Left colon (tissue), 2 donors: ENCODE measurements at regions not wholly inside any gene's neighbourhood (a gene's known extent, or its start where the extent isn't known, plus 50 kb on each side); places are given as distances from the start of the nearest gene placed in this dataset.

Experiments used
- ATAC-seq: fragments of 200-7000 bp; cut with Tn5 transposase; one replicate; pipeline ENCODE4 v1.9.1; 2020; ENCODE audit warnings: mild to moderate bottlenecking, moderate library complexity
- DNase-seq, 2 donors: peaks; one replicate each; pipeline ENCODE4 v3.0.0-alpha.2; 2020
- intact Hi-C, 2 donors: fragments of 100-400 bp; cut with DNase I in 1 of 2; cut with micrococcal nuclease in 1 of 2; formaldehyde crosslinking; loops; one replicate each; pipeline versions ENCODE4 v1.11.2 to v1.14.0; 2022; cut with DNase I, micrococcal nuclease
- donor health status: DM: no; HTN: no; CAD: no.
- donor health status: DM: yes; HTN: yes; CAD: no.

DNA sequence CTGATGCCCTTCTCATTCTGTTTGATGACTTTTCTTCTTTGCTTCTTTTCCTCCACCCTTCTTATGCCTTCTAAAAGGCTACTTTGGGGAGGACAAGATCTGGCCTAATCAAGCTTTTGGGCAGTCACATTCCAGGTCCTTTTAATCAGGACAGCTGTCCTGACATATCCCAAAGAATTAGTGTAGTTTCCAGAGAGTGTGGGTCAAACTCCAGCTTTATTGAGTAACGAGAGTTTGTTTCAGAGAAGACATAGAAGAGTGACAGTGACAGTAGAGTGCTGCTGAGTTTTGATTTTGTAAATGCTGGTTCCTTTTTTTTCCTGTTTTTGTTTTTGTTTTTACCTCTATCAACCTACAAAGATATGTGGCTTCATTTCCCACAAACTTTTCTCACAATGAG, 158.4 kb upstream of the SESN3 start:
- no peak for ATAC-seq
- DNase-seq, result no peak
- intact Hi-C loops, result no loop called here

- DNase-seq (no peak), ATAC-seq (no peak)
- intact Hi-C loops, result no loop called here
Measured at GRCh38 chr11:95388086-95388485, 157.1 kb upstream of the SESN3 start.

DNA sequence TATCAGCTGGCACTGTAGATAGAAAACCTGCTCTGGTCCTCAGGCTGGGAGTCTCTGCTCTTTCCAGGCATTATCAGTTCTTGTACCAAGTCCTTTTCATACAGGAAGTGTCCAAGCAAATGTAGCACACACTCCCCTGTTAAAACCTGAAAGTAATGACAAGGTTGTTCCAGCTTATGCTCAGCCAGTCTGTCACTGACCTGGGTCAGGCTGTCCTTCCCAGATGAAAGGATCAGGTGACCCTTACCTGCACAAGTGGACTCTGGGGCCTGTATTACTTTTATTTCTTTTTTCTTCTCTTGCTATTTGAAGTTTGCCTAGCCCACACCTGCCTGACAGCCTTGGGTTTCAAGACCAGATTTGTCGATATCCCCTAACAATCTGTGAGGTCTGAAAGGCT, 156.3 kb upstream of the SESN3 start:
- intact Hi-C loops, result no loop called here
- ATAC-seq (no peak), DNase-seq (no peak)

DNA sequence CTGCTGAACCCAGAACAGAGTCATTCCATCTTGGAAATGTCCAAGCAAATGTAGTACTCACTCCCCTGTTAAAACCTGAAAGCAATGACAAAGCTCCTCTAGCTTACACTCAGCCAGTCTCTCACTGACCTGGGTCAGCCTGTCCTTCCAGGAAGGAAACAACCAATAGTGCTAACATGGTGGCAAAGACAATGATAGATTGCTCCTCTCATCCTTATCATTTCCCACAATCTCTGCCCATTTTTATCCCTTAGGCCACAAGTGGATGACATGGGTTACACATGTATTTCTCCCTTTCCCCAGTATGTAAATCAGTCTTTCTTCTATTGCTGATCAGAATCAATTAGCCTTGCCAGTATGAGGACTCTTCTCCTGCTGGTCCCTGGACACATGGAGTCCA, 154.6 kb upstream of the SESN3 start:
- DNase-seq (no peak), ATAC-seq (no peak)
- intact Hi-C loops, result no loop called here

- no peak for ATAC-seq
- DNase-seq, result no peak
- intact Hi-C loops, result no loop called here
Measured at GRCh38 chr11:95379479-95379878, 148.5 kb upstream of the SESN3 start.

GRCh38 chr11:95378789-95379188, 147.8 kb upstream of the SESN3 start:
- DNase-seq, result no peak
- intact Hi-C loops, result no loop called here
- ATAC-seq, result no peak

DNA sequence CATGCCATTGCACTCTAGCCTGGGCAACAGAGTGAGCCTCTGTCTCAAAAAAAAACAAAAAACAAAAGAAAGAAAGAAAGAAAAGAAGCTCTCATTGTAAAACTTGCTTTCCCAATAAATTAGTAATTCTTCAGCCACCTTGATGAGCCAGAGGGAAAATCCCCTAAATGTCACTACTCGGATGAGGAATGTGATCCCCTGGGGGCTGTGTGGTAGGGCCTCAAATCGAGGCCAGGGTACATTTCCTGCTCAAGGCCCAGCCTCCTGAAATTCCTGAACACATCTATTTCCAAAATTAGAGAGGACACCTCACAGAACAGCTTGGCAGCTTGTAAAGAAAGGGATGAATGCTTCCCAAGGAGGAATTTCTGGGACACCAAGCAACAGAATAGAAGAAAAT, 147.1 kb upstream of the SESN3 start:
- DNase-seq, result no peak
- no peak for ATAC-seq
- intact Hi-C loops, result no loop called here

DNA sequence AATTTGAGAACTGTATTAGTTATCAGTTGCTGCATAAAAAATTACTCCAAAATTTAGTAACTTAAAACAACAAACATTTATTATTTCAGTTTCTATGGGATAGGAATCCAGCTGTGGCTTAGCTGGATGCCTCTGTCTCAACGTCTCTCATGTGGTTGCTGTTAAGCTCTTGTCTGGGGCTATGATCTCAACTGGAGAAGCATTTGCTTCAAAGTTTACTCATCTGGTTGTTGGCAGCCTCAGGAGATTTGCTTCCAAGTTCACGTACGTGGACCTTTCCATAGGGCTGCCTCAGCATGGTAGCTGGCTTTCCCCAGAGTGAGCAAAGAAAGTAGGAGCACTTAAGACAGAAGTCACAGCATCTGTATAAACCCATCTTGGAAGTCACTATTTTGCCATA, 144.9 kb upstream of the SESN3 start:
- ATAC-seq (no peak), DNase-seq (no peak)
- intact Hi-C loops, result no loop called here

DNA sequence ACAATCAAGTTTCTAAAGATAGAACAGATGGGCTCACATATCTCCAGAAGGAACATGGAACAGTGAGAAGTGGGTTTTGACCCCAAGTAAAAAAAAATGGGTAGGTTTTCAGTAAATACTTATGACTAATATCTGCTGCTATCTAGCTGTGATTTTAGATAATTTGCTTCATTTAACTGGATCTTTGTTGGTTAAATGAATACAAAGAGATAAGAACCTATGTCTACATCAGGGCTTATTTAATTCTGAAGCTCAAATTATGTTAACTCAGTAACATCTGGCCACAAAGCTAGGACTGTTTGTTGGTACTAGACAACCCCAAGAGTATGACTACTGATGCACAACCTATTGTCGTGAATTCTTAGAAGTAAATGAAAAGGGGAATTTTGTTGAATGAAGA, 144.4 kb upstream of the SESN3 start:
- no peak for DNase-seq
- no peak for ATAC-seq
- intact Hi-C loops, result no loop called here

DNA sequence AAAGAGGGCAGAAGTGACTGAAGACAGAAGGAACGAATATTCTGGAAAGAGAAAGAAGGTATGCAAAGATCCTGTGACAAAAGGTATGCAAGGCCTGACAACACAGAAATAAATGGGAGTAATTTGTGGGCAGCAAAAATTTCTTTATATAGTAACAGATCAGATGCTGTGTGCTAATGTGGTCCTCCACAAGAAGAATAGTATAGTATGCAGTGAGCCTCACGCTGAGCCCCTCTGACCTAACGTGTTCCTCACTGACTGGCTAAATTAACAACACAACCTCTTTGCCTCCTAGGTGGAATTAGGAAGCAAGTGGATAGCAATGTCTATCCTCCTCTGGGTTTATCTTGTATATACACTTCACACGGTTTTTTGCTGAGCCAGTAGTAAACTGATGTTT, 143.1 kb upstream of the SESN3 start:
- intact Hi-C loops, result no loop called here
- DNase-seq (no peak), ATAC-seq (no peak)

- DNase-seq, result no peak
- ATAC-seq, result no peak
- intact Hi-C loops, result no loop called here
Measured at GRCh38 chr11:95373241-95373640, 142.2 kb upstream of the SESN3 start.

- ATAC-seq, result no peak
- intact Hi-C loops, result no loop called here
- DNase-seq, result no peak
Measured at GRCh38 chr11:95372097-95372656, 141.2 kb upstream of the SESN3 start.

- ATAC-seq (no peak), DNase-seq (no peak)
- intact Hi-C loops, result no loop called here
Measured at GRCh38 chr11:95371153-95371552, 140.2 kb upstream of the SESN3 start.

GRCh38 chr11:95367726-95368125, 136.7 kb upstream of the SESN3 start:
- intact Hi-C loops, result no loop called here
- DNase-seq (no peak), ATAC-seq (no peak)

DNA sequence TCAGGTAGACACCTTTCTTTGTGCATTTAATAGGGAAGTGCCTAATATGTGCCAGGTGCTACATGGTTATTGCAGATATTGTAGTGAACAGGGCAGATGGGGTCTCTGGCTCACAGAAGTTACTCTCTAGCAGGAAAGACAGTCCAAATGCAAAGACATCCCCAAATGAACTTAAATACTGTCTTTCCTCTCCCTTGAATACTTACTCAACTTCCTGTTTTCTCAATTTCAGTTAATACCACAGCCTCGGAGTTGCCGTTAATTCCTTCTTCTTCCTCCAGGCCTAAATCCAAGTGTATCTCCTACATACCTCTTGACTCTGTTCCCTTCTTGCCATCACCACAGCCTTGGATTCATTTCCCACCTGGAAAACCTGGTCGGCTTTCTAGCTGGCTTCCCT, 134.3 kb upstream of the SESN3 start:
- intact Hi-C loops, result no loop called here
- ATAC-seq (no peak), DNase-seq (no peak)

DNA sequence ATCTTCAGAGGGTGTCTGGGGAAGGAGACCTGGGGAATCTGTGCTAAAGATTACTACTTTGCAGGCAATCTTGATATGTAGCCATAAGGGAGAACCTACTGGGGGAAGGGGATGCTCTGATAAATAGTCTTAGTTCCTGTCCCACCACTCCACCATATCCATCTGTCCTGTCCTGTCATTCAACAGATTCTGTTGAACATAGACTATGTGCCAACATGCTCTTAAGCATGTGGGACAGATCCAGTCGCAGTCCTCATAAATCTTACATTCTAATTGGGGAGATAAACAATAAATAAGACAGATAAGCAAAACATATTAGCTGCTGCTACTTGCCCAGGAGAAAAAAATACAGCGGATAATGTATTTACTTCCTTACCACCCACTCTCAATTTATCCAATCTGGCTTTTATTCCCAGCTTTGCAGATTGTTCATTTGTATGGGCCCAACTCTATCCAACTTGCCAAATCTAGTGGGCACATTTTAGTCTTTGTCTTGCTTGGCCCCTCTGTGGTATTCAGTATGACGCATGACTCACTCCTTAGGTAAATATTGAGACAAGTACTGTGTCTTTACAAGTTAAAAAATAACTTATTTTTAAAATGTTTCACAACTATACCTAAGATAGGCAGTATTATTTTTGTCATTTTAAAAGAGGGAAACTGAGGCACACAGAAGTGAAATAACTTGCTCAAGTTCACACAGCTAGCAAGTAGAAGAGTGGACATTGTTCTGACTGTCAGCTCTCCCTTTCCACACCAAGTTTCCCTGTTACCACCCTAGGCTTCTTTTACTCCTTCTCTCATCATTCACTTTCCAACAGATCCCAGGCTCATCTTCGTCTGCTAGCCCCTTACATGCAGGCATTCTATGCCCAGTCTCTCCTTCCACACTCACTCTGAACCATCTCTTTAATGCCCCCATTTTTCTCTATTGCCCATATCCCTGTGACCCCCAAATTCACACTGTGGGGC, 133.6 kb upstream of the SESN3 start:
- peak; percentile 81 for ATAC-seq
- no peak for DNase-seq
- intact Hi-C loops, result no loop called here

GRCh38 chr11:95363708-95364107, 132.7 kb upstream of the SESN3 start:
- ATAC-seq, result no peak
- no peak for DNase-seq
- intact Hi-C loops, result no loop called here

DNA sequence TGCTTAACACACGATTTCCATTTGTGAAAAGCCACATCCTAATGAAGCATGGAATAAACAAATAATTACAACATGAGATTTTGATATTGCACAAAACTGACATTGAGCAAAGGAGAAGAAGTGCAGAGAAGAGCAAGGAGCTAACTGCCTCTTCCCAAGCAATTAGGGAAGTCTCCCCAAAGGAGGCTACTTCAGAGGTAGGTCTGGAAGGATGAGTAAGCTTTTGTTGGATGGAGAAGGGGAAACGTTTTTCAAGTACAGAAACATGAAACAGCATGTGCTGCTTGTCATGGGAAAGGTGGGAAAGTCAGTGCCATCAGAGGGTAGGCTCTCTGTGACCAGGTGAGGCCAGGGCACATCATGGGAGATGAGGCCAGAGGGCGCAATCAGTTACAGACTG, 132.2 kb upstream of the SESN3 start:
- no peak for ATAC-seq
- no peak for DNase-seq
- intact Hi-C loops, result no loop called here

DNA sequence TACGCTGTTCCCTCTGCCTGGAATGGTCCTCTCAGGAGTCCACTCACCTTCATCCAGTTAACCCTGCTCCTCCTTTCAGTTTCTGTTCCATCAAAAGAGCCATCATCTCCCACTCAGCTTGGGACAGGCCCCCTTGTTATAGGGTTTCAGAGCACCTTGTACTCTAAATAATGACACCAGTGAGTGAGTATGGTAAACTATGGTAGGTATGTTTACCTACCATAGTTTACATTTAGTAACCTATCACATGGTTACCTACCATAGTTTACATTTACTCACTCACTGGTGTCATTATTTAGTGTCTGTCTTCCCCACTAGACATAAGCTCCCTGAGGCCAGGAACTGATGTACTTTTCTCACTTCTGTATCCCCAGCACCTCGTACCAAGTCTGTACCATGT, 130.2 kb upstream of the SESN3 start:
- ATAC-seq (no peak), DNase-seq (no peak)
- intact Hi-C loops, result no loop called here

GRCh38 chr11:95360377-95361075, 129.5 kb upstream of the SESN3 start:
- ATAC-seq, result no peak
- no peak for DNase-seq
- intact Hi-C loops, result no loop called here
